ENCODE measurements at regions not wholly inside any gene's neighbourhood (a gene's known extent, or its start where the extent isn't known, plus 50 kb on each side); places are given as distances from the start of the nearest gene placed in this dataset.

- TF ChIP-seq POLR2A (IDR thresholded peaks at IDR 0.05): no peak
- no peak for TF ChIP-seq CTCF (IDR thresholded peaks at IDR 0.05 in 4 of 5, conservative IDR thresholded peaks at IDR 0.05 in 1 of 5)
- H3K36me3 ChIP-seq: no peaks in the 10 kb centered on the region
- in situ Hi-C loops (cut with MboI; ENCODE audit: low sequenced_read_pairs in 4 of 4) (no loop called here), intact Hi-C loops (cut with DNase I; ENCODE audit: low total_unique reads) (no loop called here)
- peaks cover 0 to 2% (median 0%) of the 10 kb centered on the region in 3 donors for H3K9me3 ChIP-seq
- no peak for DNase-seq
- H3K27ac ChIP-seq: no peak overlapping the region
- no peaks in the 10 kb centered on the region for H3K4me1 ChIP-seq
- no peak for ATAC-seq
- H3K27me3 ChIP-seq: no peaks in the 10 kb centered on the region
- no peak overlapping the region for H3K4me3 ChIP-seq
Observed at GRCh38 chr5:105783811-105784210, 1886.9 kb downstream of the EFNA5 start.

- intact Hi-C loops (cut with DNase I; ENCODE audit: low total_unique reads): no loop called here
- in situ Hi-C loops (cut with MboI; ENCODE audit: low sequenced_read_pairs in 4 of 4): no loop called here
- no peaks in the 10 kb centered on the region for H3K27me3 ChIP-seq
- TF ChIP-seq CTCF (IDR thresholded peaks at IDR 0.05 in 4 of 5, conservative IDR thresholded peaks at IDR 0.05 in 1 of 5): no peak
- no peak for TF ChIP-seq POLR2A (IDR thresholded peaks at IDR 0.05)
- H3K4me3 ChIP-seq: no peak overlapping the region
- no peak overlapping the region for H3K27ac ChIP-seq
- DNase-seq (no peak), ATAC-seq (no peak)
- H3K36me3 ChIP-seq: no peaks in the 10 kb centered on the region
- H3K4me1 ChIP-seq: no peaks in the 10 kb centered on the region
- H3K9me3 ChIP-seq: peaks cover 0 to 2% (median 0%) of the 10 kb centered on the region in 3 donors
Observed at GRCh38 chr5:105782501-105782900, 1888.2 kb downstream of the EFNA5 start.

GRCh38 chr5:105773241-105773640, 1897.5 kb downstream of the EFNA5 start:
- Histone ChIP-seq H3K27ac (no peak overlapping the region), H3K4me1 (no peaks in the 10 kb centered on the region), H3K36me3 (no peaks in the 10 kb centered on the region), H3K4me3 (no peak overlapping the region), H3K27me3 (no peaks in the 10 kb centered on the region), H3K9me3 (no peaks in the 10 kb centered on the region)
- intact Hi-C loops (cut with DNase I; ENCODE audit: low total_unique reads) (no loop called here), in situ Hi-C loops (cut with MboI; ENCODE audit: low sequenced_read_pairs in 4 of 4) (no loop called here)
- ATAC-seq (no peak), DNase-seq (no peak)
- TF ChIP-seq POLR2A (IDR thresholded peaks at IDR 0.05) (no peak), CTCF (IDR thresholded peaks at IDR 0.05 in 4 of 5, conservative IDR thresholded peaks at IDR 0.05 in 1 of 5) (no peak)

GRCh38 chr5:105767267-105767666, 1903.5 kb downstream of the EFNA5 start:
- Histone ChIP-seq H3K9me3 (no peaks in the 10 kb centered on the region), H3K4me3 (no peak overlapping the region), H3K36me3 (no peaks in the 10 kb centered on the region), H3K27me3 (no peaks in the 10 kb centered on the region), H3K27ac (no peak overlapping the region), H3K4me1 (no peaks in the 10 kb centered on the region)
- DNase-seq (no peak), ATAC-seq (no peak)
- in situ Hi-C loops (cut with MboI; ENCODE audit: low sequenced_read_pairs in 4 of 4) (no loop called here), intact Hi-C loops (cut with DNase I; ENCODE audit: low total_unique reads) (no loop called here)
- TF ChIP-seq POLR2A (IDR thresholded peaks at IDR 0.05) (no peak), CTCF (IDR thresholded peaks at IDR 0.05 in 4 of 5, conservative IDR thresholded peaks at IDR 0.05 in 1 of 5) (no peak)

- Histone ChIP-seq H3K36me3 (no peaks in the 10 kb centered on the region), H3K4me3 (no peak overlapping the region), H3K27me3 (no peaks in the 10 kb centered on the region), H3K9me3 (no peaks in the 10 kb centered on the region), H3K4me1 (no peaks in the 10 kb centered on the region), H3K27ac (no peak overlapping the region)
- no peak for ATAC-seq
- DNase-seq: no peak
- intact Hi-C loops (cut with DNase I; ENCODE audit: low total_unique reads): no loop called here
- TF ChIP-seq POLR2A (IDR thresholded peaks at IDR 0.05) (no peak), CTCF (IDR thresholded peaks at IDR 0.05 in 4 of 5, conservative IDR thresholded peaks at IDR 0.05 in 1 of 5) (no peak)
- in situ Hi-C loops (cut with MboI; ENCODE audit: low sequenced_read_pairs in 4 of 4): no loop called here
Observed at GRCh38 chr5:105762728-105763127, 1908.0 kb downstream of the EFNA5 start.
